K562 (cell line): ENCODE measurements at regions not wholly inside any gene's neighbourhood (a gene's known extent, or its start where the extent isn't known, plus 50 kb on each side); places are given as distances from the start of the nearest gene placed in this dataset.

Source experiments
- ATAC-seq: fragments of 200-7000 bp; cut with Tn5 transposase; 3 replicates; pipeline ENCODE4 v1.9.1; 2020; ENCODE audit warnings: moderate library complexity
- BruUV-seq: library from RNA; stranded (reverse); fragments of 400-500 nt; replicated peaks from 2 replicates; lab custom pipeline; 2021; lab: Mats Ljungman, UMichigan
- CTCF ChIA-PET: fragments of 300-600 bp; formaldehyde crosslinking; extraction: SDS; loops from one replicate; lab custom pipeline; 2021; ENCODE audit warnings: low intra/inter-chr PET ratio; lab: Yijun Ruan, JAX
- POLR2A ChIA-PET: fragments of 300-600, 350-650 bp; sonication (Branson Sonifier 250); formaldehyde crosslinking; extraction: SDS; loops from one replicate; lab custom pipeline; 2021; ENCODE audit warnings: antibody characterized with exemption, inconsistent platforms; lab: Yijun Ruan, JAX
- DNase-seq, 4 experiments: peaks; one replicate each; pipeline versions ENCODE4 v3.0.0 to v3.0.0-alpha.2; 2011 to 2018; ENCODE audit warnings: low spot score in 3 of 4, mixed read lengths in 3 of 4; ENCODE audit errors: extremely low read depth in 1 of 4
- FAIRE-seq: peaks from 2 replicates; lab custom pipeline; 2011; peaks lifted over from hg19 to GRCh38; lab: Jason Lieb, UNC
- H2AFZ ChIP-seq: 2 replicates; pipeline ENCODE4 v1.6.0; 2011; ENCODE audit warnings: low read depth, low read length, control low read depth, inconsistent platforms
- H3K27ac ChIP-seq: fragments of 200-600 bp; 3 replicates; pipeline ENCODE4 v1.8.0; 2011; ENCODE audit warnings: low read depth, mild to moderate bottlenecking, control low read depth, inconsistent platforms, low read length, moderate library complexity, mixed read lengths; ENCODE audit errors: extremely low read depth
- H3K27me3 ChIP-seq, 2 experiments: fragments of 300-600 bp in 1 of 2; 2 replicates in 1 of 2; 3 replicates in 1 of 2; pipeline versions ENCODE4 v1.6.0 to v1.8.0; 2011; ENCODE audit warnings: inconsistent platforms in 2 of 2, low read length in 2 of 2, mild to moderate bottlenecking in 1 of 2, mixed read lengths in 1 of 2, moderate library complexity in 1 of 2; ENCODE audit not compliant: control insufficient read depth in 2 of 2, insufficient read depth in 2 of 2
- H3K36me3 ChIP-seq: fragments of 300-600 bp; 3 replicates; pipeline ENCODE4 v1.8.0; 2011; ENCODE audit warnings: mild to moderate bottlenecking, low read length, inconsistent platforms; ENCODE audit not compliant: control insufficient read depth, insufficient read depth
- H3K4me1 ChIP-seq, 2 experiments: fragments of 200-600 bp in 1 of 2; replicated peaks in 1 of 2; 2 replicates in 1 of 2; 3 replicates in 1 of 2; pipeline versions ENCODE4 v1.5.1 to v1.8.0; 2011; ENCODE audit warnings: inconsistent platforms in 2 of 2, low read length in 2 of 2, mild to moderate bottlenecking in 1 of 2, mixed read lengths in 1 of 2, moderate library complexity in 1 of 2; ENCODE audit not compliant: control insufficient read depth in 2 of 2, insufficient read depth in 2 of 2
- H3K4me2 ChIP-seq: 2 replicates; pipeline ENCODE4 v1.6.1; 2011; ENCODE audit warnings: low read length, control low read depth, inconsistent platforms, mixed read lengths; ENCODE audit not compliant: insufficient read depth
- H3K4me3 ChIP-seq: fragments of 200-600 bp; sonication (generic), shearing (Covaris generic); 2 replicates; pipeline ENCODE4 v1.5.1; 2016; ENCODE audit warnings: control low read depth, inconsistent platforms
- H3K79me2 ChIP-seq: fragments of 200-600 bp; 3 replicates; pipeline ENCODE4 v1.8.0; 2011; ENCODE audit warnings: low read length, inconsistent platforms; ENCODE audit not compliant: control insufficient read depth, insufficient read depth
- H3K9ac ChIP-seq, 2 experiments: 2 replicates each; pipeline versions ENCODE4 v1.6.0 to v1.6.1; 2011; ENCODE audit warnings: low read depth in 2 of 2, low read length in 2 of 2, control low read depth in 1 of 2, inconsistent platforms in 1 of 2, mild to moderate bottlenecking in 1 of 2, mixed read lengths in 1 of 2; ENCODE audit not compliant: insufficient read depth in 1 of 2
- H3K9me1 ChIP-seq: one replicate; pipeline ENCODE4 v1.6.0; 2011; ENCODE audit warnings: inconsistent platforms, mild to moderate bottlenecking, low read length, moderate library complexity; ENCODE audit not compliant: control insufficient read depth, insufficient read depth
- H3K9me3 ChIP-seq: replicated peaks from 2 replicates; pipeline ENCODE4 v1.5.1; 2011; ENCODE audit warnings: low read depth, low read length, inconsistent platforms; ENCODE audit not compliant: control insufficient read depth, insufficient read depth
- H4K20me1 ChIP-seq: replicated peaks from 2 replicates; pipeline ENCODE4 v1.6.1; 2011; ENCODE audit warnings: low read length, inconsistent platforms, mixed read lengths; ENCODE audit not compliant: control insufficient read depth, insufficient read depth
- CBX3 ChIP-seq, 2 experiments: IDR thresholded peaks; 1 replicate in 1 of 2; 2 replicates in 1 of 2; pipeline ENCODE4 v1.6.1; 2012; ENCODE audit warnings: inconsistent platforms in 2 of 2, low read length in 2 of 2, borderline replicate concordance in 1 of 2, control low read depth in 1 of 2
- CHD4 ChIP-seq: fragments of 200-600 bp; sonication (generic); IDR thresholded peaks from 3 replicates; pipeline ENCODE4 v1.6.1; 2012; ENCODE audit warnings: low read depth, mild to moderate bottlenecking, mixed read lengths, low read length, inconsistent platforms; ENCODE audit not compliant: insufficient read depth, insufficient replicate concordance, poor library complexity, severe bottlenecking
- CXXC5 ChIP-seq: fragments of 250-450 bp; sonication (Bioruptor Pico); IDR thresholded peaks from 2 replicates; pipeline ENCODE4 v1.8.0; 2022; ENCODE audit warnings: inconsistent platforms, mild to moderate bottlenecking, moderate library complexity
- FOXJ2 ChIP-seq: fragments of 200-800 bp; sonication (Bioruptor generic); IDR thresholded peaks from 2 replicates; pipeline ENCODE4 v1.6.1; 2016; ENCODE audit warnings: missing genetic modification characterization, missing compliant biosample characterization
- GMEB1 ChIP-seq: fragments of 250-450 bp; sonication (Bioruptor Pico); IDR thresholded peaks from 2 replicates; pipeline ENCODE4 v1.4.0; 2020; ENCODE audit warnings: mild to moderate bottlenecking
- GTF2A2 ChIP-seq: IDR thresholded peaks from 2 replicates; pipeline ENCODE4 v1.6.1; 2016; ENCODE audit warnings: mild to moderate bottlenecking, missing genetic modification characterization, missing compliant biosample characterization
- HCFC1 ChIP-seq: IDR thresholded peaks from 2 replicates; pipeline ENCODE4 v1.6.1; 2012; ENCODE audit warnings: low read depth, low read length, improper control_type of control experiment
- L3MBTL2 ChIP-seq: fragments of 450-650 bp; IDR thresholded peaks from 2 replicates; pipeline ENCODE4 v1.6.1; 2016; ENCODE audit warnings: mild to moderate bottlenecking, moderate library complexity
- MAX ChIP-seq: sonication (generic); formaldehyde crosslinking; IDR thresholded peaks from 2 replicates; pipeline ENCODE4 v1.9.0; 2022; ENCODE audit warnings: mild to moderate bottlenecking, missing genetic modification reagents
- MBD1 ChIP-seq: fragments of 250-450 bp; sonication (Bioruptor Pico); IDR thresholded peaks from 2 replicates; pipeline ENCODE4 v1.8.0; 2022; ENCODE audit warnings: inconsistent platforms
- MXD1 ChIP-seq: fragments of 250-450 bp; sonication (Bioruptor Pico); IDR thresholded peaks from 2 replicates; pipeline ENCODE4 v1.8.0; 2021; ENCODE audit warnings: borderline replicate concordance, mild to moderate bottlenecking, moderate library complexity; ENCODE audit not compliant: poor library complexity, severe bottlenecking
- NFE2 ChIP-seq: IDR thresholded peaks from 2 replicates; pipeline ENCODE4 v1.6.1; 2014; ENCODE audit warnings: antibody characterized with exemption, low read depth
- RBBP5 ChIP-seq: fragments of 200-600 bp; sonication (generic); IDR thresholded peaks from 2 replicates; pipeline ENCODE4 v1.6.1; 2012; ENCODE audit warnings: borderline replicate concordance, mild to moderate bottlenecking, low read length, control low read depth, inconsistent platforms; ENCODE audit not compliant: insufficient read depth, poor library complexity, severe bottlenecking
- RFX7 ChIP-seq: fragments of 250-450 bp; sonication (Bioruptor Pico); IDR thresholded peaks from 2 replicates; pipeline ENCODE4 v1.5.1; 2021; ENCODE audit warnings: mild to moderate bottlenecking
- RUNX1 ChIP-seq: sonication (generic); IDR thresholded peaks from 2 replicates; pipeline ENCODE4 v1.6.1; 2016; ENCODE audit warnings: antibody characterized with exemption, low read depth
- SMARCC2 ChIP-seq: fragments of 450-650 bp; IDR thresholded peaks from 2 replicates; pipeline ENCODE4 v1.6.1; 2017; ENCODE audit warnings: antibody characterized with exemption, moderate library complexity, mild to moderate bottlenecking, low read depth
- ZNF133 ChIP-seq: fragments of 250-450 bp; sonication (Bioruptor Pico); IDR thresholded peaks from 2 replicates; pipeline ENCODE4 v1.4.0; 2020; ENCODE audit warnings: mild to moderate bottlenecking
- ZNF444 ChIP-seq: fragments of 250-450 bp; sonication (Bioruptor Pico); IDR thresholded peaks from 2 replicates; pipeline ENCODE4 v1.4.0; 2020; ENCODE audit warnings: mild to moderate bottlenecking, moderate library complexity
- ZNF583 ChIP-seq: fragments of 250-450 bp; sonication (Bioruptor Pico); IDR thresholded peaks from 2 replicates; pipeline ENCODE4 v1.4.0; 2020
- WGBS: fragments of 100-300 bp; shearing (Covaris generic); methylation state at CpG from one replicate; pipeline ENCODE4 v1.1.6; 2016; ENCODE audit warnings: low coverage, mixed read lengths; ENCODE audit not compliant: insufficient coverage; ENCODE audit errors: missing lambda C conversion rate; 5-methylcytosine and 5-hydroxymethylcytosine counted together
- in situ Hi-C: fragments of 300-500 bp; cut with MboI; formaldehyde crosslinking; loops from 4 replicates; pipeline ENCODE4 v1.15.0; 2018; ENCODE audit warnings: inconsistent platforms, mixed read lengths
- intact Hi-C: fragments of 100-400 bp; cut with micrococcal nuclease; formaldehyde crosslinking; loops from 2 replicates; pipeline ENCODE4 v1.14.2; 2022

- no TSS peak for BruUV-seq
- Histone ChIP-seq H3K9me1 (no peaks in the 10 kb centered on the region), H4K20me1 (peaks cover 4% of the 10 kb centered on the region; the same call in 1 of the 2 replicates), H3K4me3 (no peak overlapping the region), H3K4me2 (no peak overlapping the region), H3K4me1 (peaks cover 2 to 75% of the 10 kb centered on the region in 2 experiments; a peak in 2 of 5 replicates), H3K79me2 (peaks cover 3% of the 10 kb centered on the region; the same call in 2 of the 3 replicates), H3K9me3 (no peaks in the 10 kb centered on the region), H2AFZ (no peak overlapping the region), H3K36me3 (no peaks in the 10 kb centered on the region), H3K27ac (no peak overlapping the region), H3K9ac (peak overlapping the region in 1 of 2 experiments; percentile 50; a peak in 2 of 4 replicates), H3K27me3 (no peaks in the 10 kb centered on the region)
- ChIA-PET CTCF (no interaction called here), POLR2A (interaction anchor here (0.6 to 1.0 kb wide), 4 partner anchors 10 to 131 kb away, joined by 3 to 5 read pairs (median 4); no protein-coding TSS in a partner anchor)
- DNase-seq (no peak), ATAC-seq (no peak), FAIRE-seq (no peak)
- 86% methylated on average over 15 of the region's 15 CpGs for WGBS
- in situ Hi-C loops: loop anchor here (5.0 kb wide), 2 partner anchors 109 to 164 kb away; no protein-coding TSS in a partner anchor
- no peak for TF ChIP-seq CHD4
- no peak for TF ChIP-seq CBX3 (IDR thresholded peaks at IDR 0.05; ENCODE audit: borderline replicate concordance in 1 of 2, low read length in 2 of 2)
- TF ChIP-seq GTF2A2 (tag): no peak
- TF ChIP-seq ZNF133 (CRISPR knock-in tag): no peak
- no peak for TF ChIP-seq L3MBTL2
- TF ChIP-seq RFX7 (CRISPR knock-in tag): no peak
- TF ChIP-seq NFE2: no peak
- no peak for TF ChIP-seq MBD1 (CRISPR knock-in tag)
- no peak for TF ChIP-seq FOXJ2 (tag)
- no peak for TF ChIP-seq SMARCC2
- TF ChIP-seq ZNF583: no peak
- no peak for TF ChIP-seq RUNX1
- no peak; the same call in 1 of the 2 replicates for TF ChIP-seq MAX (CRISPR knock-in tag)
- no peak for TF ChIP-seq MXD1 (CRISPR knock-in tag)
- no peak for TF ChIP-seq RBBP5
- TF ChIP-seq GMEB1 (CRISPR knock-in tag): no peak
- no peak for TF ChIP-seq ZNF444 (CRISPR knock-in tag)
- TF ChIP-seq CXXC5: no peak
- no peak for TF ChIP-seq HCFC1
- intact Hi-C loops: no loop called here
These were observed 169.6 kb upstream of the GSE1 start for GRCh38 chr16:85443531-85443930.
